Stimulated activated naive CD8-positive, alpha-beta T cell treated with anti-CD3 and anti-CD28 coated beads, Interleukin-15, Interleukin-2, amounts not matched to agents 100 ng/mL and 50 ng/mL, for 24 hours (primary cell): ENCODE measurements at regions not wholly inside any gene's neighbourhood (a gene's known extent, or its start where the extent isn't known, plus 50 kb on each side); places are given as distances from the start of the nearest gene placed in this dataset.
"Not testable (repeated sequence)": the region's sequence is repeated elsewhere in the genome, so short reads cannot be mapped to it uniquely, and the experiment has no call there.

Source experiments
- H3K27ac Mint-ChIP-seq: one replicate; pipeline ENCODE4 v1.8.0; 2021; ENCODE audit warnings: mild to moderate bottlenecking, mixed read lengths
- H3K27me3 Mint-ChIP-seq: one replicate; pipeline ENCODE4 v1.8.0; 2021; ENCODE audit warnings: mixed read lengths
- H3K36me3 Mint-ChIP-seq: one replicate; pipeline ENCODE4 v1.8.0; 2021; ENCODE audit warnings: low read depth, mixed read lengths
- H3K4me1 Mint-ChIP-seq: one replicate; pipeline ENCODE4 v1.8.0; 2021; ENCODE audit warnings: low read depth, mixed read lengths
- H3K4me3 Mint-ChIP-seq: one replicate; pipeline ENCODE4 v1.8.0; 2021; ENCODE audit warnings: mild to moderate bottlenecking, mixed read lengths
- H3K9me3 Mint-ChIP-seq: one replicate; pipeline ENCODE4 v1.8.0; 2021; ENCODE audit warnings: mixed read lengths

- Mint-ChIP-seq H3K9me3 (no peaks in the 10 kb centered on the region), H3K27me3 (no peaks in the 10 kb centered on the region), H3K36me3 (no peaks in the 10 kb centered on the region), H3K4me1 (no peaks in the 10 kb centered on the region), H3K4me3 (no peak overlapping the region), H3K27ac (no peak overlapping the region)
Measured at GRCh38 chr9:29976981-29977380, 2403.7 kb upstream of the C9orf72 start.

DNA sequence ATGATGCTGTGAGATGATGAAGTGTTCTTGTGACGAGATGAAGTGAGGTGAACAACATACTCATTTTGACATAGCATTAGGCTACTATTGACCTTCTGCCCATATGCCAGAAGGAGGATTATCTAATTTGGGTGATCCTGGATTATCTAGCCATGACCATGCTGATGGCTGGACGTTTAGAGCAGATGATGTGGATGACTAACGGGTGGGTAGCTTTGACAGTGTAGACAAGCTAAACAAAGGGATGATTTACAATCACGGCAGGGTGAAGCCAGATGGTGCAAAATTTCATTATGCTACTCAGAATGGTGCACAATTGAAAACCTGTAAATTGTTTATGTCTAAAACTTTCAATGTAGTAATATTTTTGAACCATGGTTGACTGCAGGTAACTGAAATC, 2403.4 kb upstream of the ACO1 start:
- Mint-ChIP-seq H3K27ac (no peak overlapping the region), H3K36me3 (no peaks in the 10 kb centered on the region)

DNA sequence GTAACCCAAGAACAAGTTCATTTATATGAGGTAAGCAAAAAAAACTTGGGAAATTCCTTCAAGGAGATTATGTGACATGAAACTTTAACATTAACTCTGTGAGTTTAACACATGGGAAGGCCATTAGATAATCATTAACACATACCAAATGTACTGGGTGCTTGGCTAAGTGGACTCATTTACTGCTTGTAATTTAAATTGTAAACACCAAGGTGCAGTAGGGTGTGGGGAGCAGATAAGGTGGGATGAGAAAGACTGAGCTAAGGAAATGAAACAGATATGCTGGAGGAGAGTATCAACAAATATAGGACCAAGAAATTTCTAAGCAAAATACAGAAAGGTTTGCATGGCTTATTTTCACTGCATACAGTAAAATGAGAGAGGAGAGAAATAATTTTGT, 2384.8 kb upstream of the ACO1 start:
- Mint-ChIP-seq H3K36me3 (no peaks in the 10 kb centered on the region), H3K9me3 (peaks cover 7% of the 10 kb centered on the region), H3K4me1 (no peaks in the 10 kb centered on the region), H3K27me3 (no peaks in the 10 kb centered on the region), H3K4me3 (no peak overlapping the region), H3K27ac (no peak overlapping the region)

More for the DNA sequence above, 2403.4 kb upstream of the ACO1 start:
- H3K27me3 Mint-ChIP-seq, result no peaks in the 10 kb centered on the region
- no peak overlapping the region for H3K4me3 Mint-ChIP-seq
- no peaks in the 10 kb centered on the region for H3K9me3 Mint-ChIP-seq
- no peaks in the 10 kb centered on the region for H3K4me1 Mint-ChIP-seq

DNA sequence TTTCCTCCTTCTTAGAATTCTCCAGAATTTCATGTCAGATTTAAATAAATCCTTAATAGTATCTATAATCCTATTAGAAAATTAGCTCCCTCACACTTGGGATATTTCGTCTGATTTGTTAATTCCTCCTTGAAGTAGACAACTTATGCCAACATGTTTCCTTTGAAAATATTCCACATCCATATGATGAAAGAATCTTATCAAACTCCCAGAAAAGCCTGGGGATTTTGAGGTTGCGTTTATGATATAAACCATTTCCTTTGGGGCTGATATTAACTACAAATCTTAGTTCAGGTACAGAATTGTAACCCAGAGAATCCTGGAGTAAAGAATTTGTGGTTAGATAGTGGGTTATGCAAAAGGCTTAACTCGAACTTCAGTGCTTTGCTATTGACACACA, 2373.8 kb upstream of the ACO1 start:
- Mint-ChIP-seq H3K4me3 (no peak overlapping the region), H3K36me3 (no peaks in the 10 kb centered on the region), H3K4me1 (no peaks in the 10 kb centered on the region), H3K9me3 (no peaks in the 10 kb centered on the region), H3K27me3 (no peaks in the 10 kb centered on the region), H3K27ac (no peak overlapping the region)

GRCh38 chr9:30012622-30013021, 2371.8 kb upstream of the ACO1 start:
- Mint-ChIP-seq H3K36me3 (no peaks in the 10 kb centered on the region), H3K4me1 (no peaks in the 10 kb centered on the region), H3K4me3 (no peak overlapping the region), H3K27me3 (no peaks in the 10 kb centered on the region), H3K27ac (no peak overlapping the region), H3K9me3 (no peaks in the 10 kb centered on the region)

DNA sequence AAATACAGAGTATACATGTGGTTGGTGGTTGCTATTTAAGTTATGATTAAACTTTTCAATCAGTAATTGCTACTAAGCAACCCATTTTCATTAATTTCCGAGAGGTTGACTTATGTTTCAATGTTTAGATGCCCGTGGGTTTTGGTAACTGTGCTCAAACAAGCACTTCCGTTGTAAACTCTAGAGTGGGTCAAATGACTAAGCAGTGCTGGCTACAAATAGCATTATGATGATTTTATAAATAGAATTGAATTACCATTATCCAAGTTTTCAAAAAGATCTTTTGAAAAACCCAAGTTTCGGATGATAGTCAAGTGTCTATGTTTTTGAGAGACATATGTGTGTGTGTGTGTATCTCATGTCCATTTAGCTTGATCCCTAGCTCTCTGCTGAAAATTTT, 2369.4 kb upstream of the ACO1 start:
- H3K27ac Mint-ChIP-seq, result no peak overlapping the region
- no peaks in the 10 kb centered on the region for H3K27me3 Mint-ChIP-seq
- H3K9me3 Mint-ChIP-seq, result no peaks in the 10 kb centered on the region
- no peaks in the 10 kb centered on the region for H3K4me1 Mint-ChIP-seq
- H3K36me3 Mint-ChIP-seq, result no peaks in the 10 kb centered on the region
- no peak overlapping the region for H3K4me3 Mint-ChIP-seq

GRCh38 chr9:30020161-30020560, 2364.3 kb upstream of the ACO1 start:
- no peaks in the 10 kb centered on the region for H3K36me3 Mint-ChIP-seq
- H3K9me3 Mint-ChIP-seq, result no peaks in the 10 kb centered on the region
- no peak overlapping the region for H3K27ac Mint-ChIP-seq
- no peaks in the 10 kb centered on the region for H3K27me3 Mint-ChIP-seq
- H3K4me3 Mint-ChIP-seq, result no peak overlapping the region
- no peaks in the 10 kb centered on the region for H3K4me1 Mint-ChIP-seq

DNA sequence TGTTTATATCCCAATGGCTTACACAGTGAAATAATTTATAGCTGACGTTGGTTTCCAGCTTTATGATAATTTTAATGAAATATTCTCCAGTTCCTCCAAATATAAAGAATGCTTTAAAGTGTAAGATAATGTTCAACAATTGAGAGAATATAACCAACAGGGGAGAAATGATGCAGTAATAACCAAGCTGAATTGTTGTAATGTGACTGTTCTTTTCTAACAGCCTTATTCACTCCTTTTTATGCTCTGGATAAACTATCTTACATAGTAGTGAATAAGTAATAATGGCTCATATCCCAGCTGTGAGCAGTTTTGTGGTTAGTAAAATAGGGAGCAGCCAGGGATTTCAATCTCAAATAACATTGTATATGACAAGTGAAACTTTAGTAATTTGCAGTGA, 2348.7 kb upstream of the ACO1 start:
- Mint-ChIP-seq H3K9me3 (peaks cover 7% of the 10 kb centered on the region), H3K36me3 (no peaks in the 10 kb centered on the region), H3K27ac (no peak overlapping the region), H3K4me3 (no peak overlapping the region), H3K4me1 (no peaks in the 10 kb centered on the region), H3K27me3 (no peaks in the 10 kb centered on the region)

DNA sequence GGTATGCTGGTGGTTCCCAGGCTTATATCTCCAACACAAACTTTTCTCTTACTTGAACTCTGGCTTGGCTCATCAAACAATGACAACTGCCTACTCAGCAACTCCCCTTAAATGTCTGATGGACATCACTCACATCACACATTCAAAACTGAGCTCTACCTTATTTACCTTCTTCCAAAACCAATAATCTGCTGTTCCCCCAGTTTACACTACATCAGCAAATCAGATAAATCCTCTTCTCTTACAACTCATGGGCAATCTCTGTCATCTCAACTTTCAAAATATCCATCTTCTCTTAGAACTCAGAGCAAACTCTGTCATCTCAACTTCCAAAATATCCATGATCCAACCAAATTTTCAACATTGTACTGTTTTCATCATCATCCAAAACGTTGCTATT, 2347.9 kb upstream of the ACO1 start:
- Mint-ChIP-seq H3K27me3 (no peaks in the 10 kb centered on the region), H3K9me3 (peaks cover 7% of the 10 kb centered on the region), H3K36me3 (no peaks in the 10 kb centered on the region), H3K4me3 (no peak overlapping the region), H3K27ac (no peak overlapping the region), H3K4me1 (no peaks in the 10 kb centered on the region)

- Mint-ChIP-seq H3K4me3 (no peak overlapping the region), H3K27me3 (no peaks in the 10 kb centered on the region), H3K36me3 (no peaks in the 10 kb centered on the region), H3K27ac (no peak overlapping the region), H3K4me1 (no peaks in the 10 kb centered on the region), H3K9me3 (no peaks in the 10 kb centered on the region)
Measured at GRCh38 chr9:30039712-30040111, 2344.7 kb upstream of the ACO1 start.

- Mint-ChIP-seq H3K27me3 (no peaks in the 10 kb centered on the region), H3K4me1 (no peaks in the 10 kb centered on the region), H3K4me3 (no peak overlapping the region), H3K36me3 (no peaks in the 10 kb centered on the region), H3K9me3 (no peaks in the 10 kb centered on the region), H3K27ac (no peak overlapping the region)
Measured at GRCh38 chr9:30048396-30048795, 2336.0 kb upstream of the ACO1 start.

GRCh38 chr9:30058463-30058862, 2326.0 kb upstream of the ACO1 start:
- Mint-ChIP-seq H3K27ac (no peak overlapping the region), H3K36me3 (no peaks in the 10 kb centered on the region), H3K4me3 (no peak overlapping the region), H3K4me1 (no peaks in the 10 kb centered on the region), H3K27me3 (no peaks in the 10 kb centered on the region), H3K9me3 (no peaks in the 10 kb centered on the region)

- Mint-ChIP-seq H3K9me3 (no peaks in the 10 kb centered on the region), H3K36me3 (no peaks in the 10 kb centered on the region), H3K4me3 (no peak overlapping the region), H3K27ac (no peak overlapping the region), H3K27me3 (no peaks in the 10 kb centered on the region), H3K4me1 (no peaks in the 10 kb centered on the region)
Measured at GRCh38 chr9:30060976-30061375, 2323.5 kb upstream of the ACO1 start.

GRCh38 chr9:30065888-30066287, 2318.6 kb upstream of the ACO1 start:
- Mint-ChIP-seq H3K27me3 (no peaks in the 10 kb centered on the region), H3K9me3 (no peaks in the 10 kb centered on the region), H3K27ac (no peak overlapping the region), H3K4me1 (no peaks in the 10 kb centered on the region), H3K4me3 (no peak overlapping the region), H3K36me3 (no peaks in the 10 kb centered on the region)

- not testable (repeated sequence) for H3K4me1 Mint-ChIP-seq, H3K9me3 Mint-ChIP-seq, H3K36me3 Mint-ChIP-seq, H3K27ac Mint-ChIP-seq, H3K27me3 Mint-ChIP-seq, H3K4me3 Mint-ChIP-seq
Measured at GRCh38 chr9:30069236-30069635, 2315.2 kb upstream of the ACO1 start.

- H3K27ac Mint-ChIP-seq, result peak overlapping the region; percentile 68
- peaks cover 19% of the 10 kb centered on the region for H3K4me1 Mint-ChIP-seq
- H3K27me3 Mint-ChIP-seq, result no peaks in the 10 kb centered on the region
- H3K9me3 Mint-ChIP-seq, result peaks cover 23% of the 10 kb centered on the region
- no peaks in the 10 kb centered on the region for H3K36me3 Mint-ChIP-seq
- peak overlapping the region; percentile 47 for H3K4me3 Mint-ChIP-seq
Measured at GRCh38 chr9:30075022-30075421, 2309.4 kb upstream of the ACO1 start.
